ENCODE measurements at regions not wholly inside any gene's neighbourhood (a gene's known extent, or its start where the extent isn't known, plus 50 kb on each side); places are given as distances from the start of the nearest gene placed in this dataset.

GRCh38 chr6:142659661-142660060 lies 285.3 kb downstream of the HIVEP2 start:
- Histone ChIP-seq H3K27ac (ENCODE audit: low read depth) (no peak overlapping the region), H3K4me2 (no peak overlapping the region), H3F3A (replicated peaks; ENCODE audit: low read depth) (no peaks in the 10 kb centered on the region), H3K9me2 (ENCODE audit: insufficient read depth) (peaks cover 6% of the 10 kb centered on the region), H3K4me3 (no peak overlapping the region), H3K4me1 (ENCODE audit: insufficient read depth) (no peaks in the 10 kb centered on the region), H2AFZ (no peak overlapping the region), H3K79me2 (replicated peaks; ENCODE audit: insufficient read depth) (no peaks in the 10 kb centered on the region), H4K20me1 (replicated peaks; ENCODE audit: insufficient read depth) (no peaks in the 10 kb centered on the region), H3K27me3 (ENCODE audit: insufficient read depth) (no peaks in the 10 kb centered on the region), H3K36me3 (ENCODE audit: insufficient read depth) (peaks cover 16% of the 10 kb centered on the region)
- peaks cover 18% of the 10 kb centered on the region for H3K36me3 Mint-ChIP-seq (ENCODE audit: low read depth)
- no peak for DNase-seq (ENCODE audit: low spot score)
- TF ChIP-seq ETS1 (IDR thresholded peaks at IDR 0.05): no peak
- TF ChIP-seq, protein P1, sequence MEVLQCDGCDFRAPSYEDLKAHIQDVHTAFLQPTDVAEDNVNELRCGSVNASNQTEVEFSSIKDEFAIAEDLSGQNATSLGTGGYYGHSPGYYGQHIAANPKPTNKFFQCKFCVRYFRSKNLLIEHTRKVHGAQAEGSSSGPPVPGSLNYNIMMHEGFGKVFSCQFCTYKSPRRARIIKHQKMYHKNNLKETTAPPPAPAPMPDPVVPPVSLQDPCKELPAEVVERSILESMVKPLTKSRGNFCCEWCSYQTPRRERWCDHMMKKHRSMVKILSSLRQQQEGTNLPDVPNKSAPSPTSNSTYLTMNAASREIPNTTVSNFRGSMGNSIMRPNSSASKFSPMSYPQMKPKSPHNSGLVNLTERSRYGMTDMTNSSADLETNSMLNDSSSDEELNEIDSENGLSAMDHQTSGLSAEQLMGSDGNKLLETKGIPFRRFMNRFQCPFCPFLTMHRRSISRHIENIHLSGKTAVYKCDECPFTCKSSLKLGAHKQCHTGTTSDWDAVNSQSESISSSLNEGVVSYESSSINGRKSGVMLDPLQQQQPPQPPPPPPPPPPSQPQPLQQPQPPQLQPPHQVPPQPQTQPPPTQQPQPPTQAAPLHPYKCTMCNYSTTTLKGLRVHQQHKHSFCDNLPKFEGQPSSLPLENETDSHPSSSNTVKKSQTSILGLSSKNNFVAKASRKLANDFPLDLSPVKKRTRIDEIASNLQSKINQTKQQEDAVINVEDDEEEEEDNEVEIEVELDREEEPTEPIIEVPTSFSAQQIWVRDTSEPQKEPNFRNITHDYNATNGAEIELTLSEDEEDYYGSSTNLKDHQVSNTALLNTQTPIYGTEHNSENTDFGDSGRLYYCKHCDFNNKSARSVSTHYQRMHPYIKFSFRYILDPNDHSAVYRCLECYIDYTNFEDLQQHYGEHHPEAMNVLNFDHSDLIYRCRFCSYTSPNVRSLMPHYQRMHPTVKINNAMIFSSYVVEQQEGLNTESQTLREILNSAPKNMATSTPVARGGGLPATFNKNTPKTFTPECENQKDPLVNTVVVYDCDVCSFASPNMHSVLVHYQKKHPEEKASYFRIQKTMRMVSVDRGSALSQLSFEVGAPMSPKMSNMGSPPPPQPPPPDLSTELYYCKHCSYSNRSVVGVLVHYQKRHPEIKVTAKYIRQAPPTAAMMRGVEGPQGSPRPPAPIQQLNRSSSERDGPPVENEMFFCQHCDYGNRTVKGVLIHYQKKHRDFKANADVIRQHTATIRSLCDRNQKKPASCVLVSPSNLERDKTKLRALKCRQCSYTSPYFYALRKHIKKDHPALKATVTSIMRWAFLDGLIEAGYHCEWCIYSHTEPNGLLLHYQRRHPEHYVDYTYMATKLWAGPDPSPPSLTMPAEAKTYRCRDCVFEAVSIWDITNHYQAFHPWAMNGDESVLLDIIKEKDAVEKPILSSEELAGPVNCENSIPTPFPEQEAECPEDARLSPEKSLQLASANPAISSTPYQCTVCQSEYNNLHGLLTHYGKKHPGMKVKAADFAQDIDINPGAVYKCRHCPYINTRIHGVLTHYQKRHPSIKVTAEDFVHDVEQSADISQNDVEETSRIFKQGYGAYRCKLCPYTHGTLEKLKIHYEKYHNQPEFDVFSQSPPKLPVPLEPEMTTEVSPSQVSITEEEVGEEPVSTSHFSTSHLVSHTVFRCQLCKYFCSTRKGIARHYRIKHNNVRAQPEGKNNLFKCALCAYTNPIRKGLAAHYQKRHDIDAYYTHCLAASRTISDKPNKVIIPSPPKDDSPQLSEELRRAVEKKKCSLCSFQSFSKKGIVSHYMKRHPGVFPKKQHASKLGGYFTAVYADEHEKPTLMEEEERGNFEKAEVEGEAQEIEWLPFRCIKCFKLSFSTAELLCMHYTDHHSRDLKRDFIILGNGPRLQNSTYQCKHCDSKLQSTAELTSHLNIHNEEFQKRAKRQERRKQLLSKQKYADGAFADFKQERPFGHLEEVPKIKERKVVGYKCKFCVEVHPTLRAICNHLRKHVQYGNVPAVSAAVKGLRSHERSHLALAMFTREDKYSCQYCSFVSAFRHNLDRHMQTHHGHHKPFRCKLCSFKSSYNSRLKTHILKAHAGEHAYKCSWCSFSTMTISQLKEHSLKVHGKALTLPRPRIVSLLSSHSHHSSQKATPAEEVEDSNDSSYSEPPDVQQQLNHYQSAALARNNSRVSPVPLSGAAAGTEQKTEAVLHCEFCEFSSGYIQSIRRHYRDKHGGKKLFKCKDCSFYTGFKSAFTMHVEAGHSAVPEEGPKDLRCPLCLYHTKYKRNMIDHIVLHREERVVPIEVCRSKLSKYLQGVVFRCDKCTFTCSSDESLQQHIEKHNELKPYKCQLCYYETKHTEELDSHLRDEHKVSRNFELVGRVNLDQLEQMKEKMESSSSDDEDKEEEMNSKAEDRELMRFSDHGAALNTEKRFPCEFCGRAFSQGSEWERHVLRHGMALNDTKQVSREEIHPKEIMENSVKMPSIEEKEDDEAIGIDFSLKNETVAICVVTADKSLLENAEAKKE (CRISPR knock-in tag; IDR thresholded peaks at IDR 0.05): no peak
- no peak for TF ChIP-seq ZNF331 (CRISPR knock-in tag; IDR thresholded peaks at IDR 0.05; ENCODE audit: low read depth)
- TF ChIP-seq CREB1 (CRISPR knock-in tag; IDR thresholded peaks at IDR 0.05; ENCODE audit: low read depth): no peak
- TF ChIP-seq POLR2AphosphoS5 (IDR thresholded peaks at IDR 0.05; ENCODE audit: low read depth): no peak
- no peak for TF ChIP-seq STAT1 (IDR thresholded peaks at IDR 0.05; ENCODE audit: unreplicated experiment)
- TF ChIP-seq ZNF114 (CRISPR knock-in tag; IDR thresholded peaks at IDR 0.05): no peak
- TF ChIP-seq NANOG (IDR thresholded peaks at IDR 0.05; ENCODE audit: borderline replicate concordance): no peak
- TF ChIP-seq, protein P2, sequence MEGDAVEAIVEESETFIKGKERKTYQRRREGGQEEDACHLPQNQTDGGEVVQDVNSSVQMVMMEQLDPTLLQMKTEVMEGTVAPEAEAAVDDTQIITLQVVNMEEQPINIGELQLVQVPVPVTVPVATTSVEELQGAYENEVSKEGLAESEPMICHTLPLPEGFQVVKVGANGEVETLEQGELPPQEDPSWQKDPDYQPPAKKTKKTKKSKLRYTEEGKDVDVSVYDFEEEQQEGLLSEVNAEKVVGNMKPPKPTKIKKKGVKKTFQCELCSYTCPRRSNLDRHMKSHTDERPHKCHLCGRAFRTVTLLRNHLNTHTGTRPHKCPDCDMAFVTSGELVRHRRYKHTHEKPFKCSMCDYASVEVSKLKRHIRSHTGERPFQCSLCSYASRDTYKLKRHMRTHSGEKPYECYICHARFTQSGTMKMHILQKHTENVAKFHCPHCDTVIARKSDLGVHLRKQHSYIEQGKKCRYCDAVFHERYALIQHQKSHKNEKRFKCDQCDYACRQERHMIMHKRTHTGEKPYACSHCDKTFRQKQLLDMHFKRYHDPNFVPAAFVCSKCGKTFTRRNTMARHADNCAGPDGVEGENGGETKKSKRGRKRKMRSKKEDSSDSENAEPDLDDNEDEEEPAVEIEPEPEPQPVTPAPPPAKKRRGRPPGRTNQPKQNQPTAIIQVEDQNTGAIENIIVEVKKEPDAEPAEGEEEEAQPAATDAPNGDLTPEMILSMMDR (conservative IDR thresholded peaks at IDR 0.05; ENCODE audit: low read depth in 2 of 2): no peak
- TF ChIP-seq EZH2 (IDR thresholded peaks at IDR 0.05; ENCODE audit: low read depth, unreplicated experiment): no peak
- no peak for TF ChIP-seq JUNB (IDR thresholded peaks at IDR 0.05; ENCODE audit: unreplicated experiment)
- TF ChIP-seq REST (IDR thresholded peaks at IDR 0.05; ENCODE audit: unreplicated experiment): no peak
- TF ChIP-seq EZH2phosphoT487 (IDR thresholded peaks at IDR 0.05; ENCODE audit: unreplicated experiment): no peak
- ATAC-seq: no peak
- H3K4me1 Mint-ChIP-seq: peaks cover 3% of the 10 kb centered on the region
- no peak overlapping the region for H3K4me3 Mint-ChIP-seq
- no peak overlapping the region for H3K27ac Mint-ChIP-seq
- H3K9me3 Mint-ChIP-seq: peaks cover 20% of the 10 kb centered on the region
- H3K27me3 Mint-ChIP-seq (ENCODE audit: insufficient read depth, low read depth, poor library complexity): peaks cover 3% of the 10 kb centered on the region
